ENCODE measurements at regions not wholly inside any gene's neighbourhood (a gene's known extent, or its start where the extent isn't known, plus 50 kb on each side); places are given as distances from the start of the nearest gene placed in this dataset.

GRCh38 chr6:93727447-93727846 lies 308.1 kb upstream of the EPHA7 start (continued):
- no peak for TF ChIP-seq MEF2A (IDR thresholded peaks at IDR 0.05; ENCODE audit: borderline replicate concordance, low read depth)

GRCh38 chr6:93721386-93722048 lies 302.2 kb upstream of the EPHA7 start:
- Histone ChIP-seq H3K9me2 (no peaks in the 10 kb centered on the region), H3F3A (replicated peaks; ENCODE audit: insufficient read depth) (no peaks in the 10 kb centered on the region), H4K20me1 (ENCODE audit: insufficient read depth) (no peaks in the 10 kb centered on the region), H3K9ac (no peak overlapping the region), H3K27me3 (ENCODE audit: insufficient read depth) (no peaks in the 10 kb centered on the region), H3K4me1 (ENCODE audit: control insufficient read depth in 1 of 2, insufficient read depth in 2 of 2, low read depth in 1 of 2, low read length in 1 of 2) (no peaks in the 10 kb centered on the region), H3K9me3 (no peaks in the 10 kb centered on the region), H3K4me2 (no peak overlapping the region), H3K79me2 (ENCODE audit: insufficient read depth) (no peaks in the 10 kb centered on the region), H2AFZ (ENCODE audit: low read depth) (no peak overlapping the region), H3K4me3 (ENCODE audit: low read depth in 2 of 2, low read length in 1 of 2) (no peak overlapping the region; a peak in 1 of 4 replicates), H3K27ac (ENCODE audit: low read depth in 2 of 2, low read length in 1 of 2) (no peak overlapping the region), H3K36me3 (replicated peaks in 1 of 2; ENCODE audit: control insufficient read depth in 1 of 2, insufficient read depth in 2 of 2, low read length in 1 of 2) (no peaks in the 10 kb centered on the region)
- no peak for DNase-seq
- WGBS (ENCODE audit: low lambda C conversion rate), result 32% methylated on average over 3 of the region's 3 CpGs
- ChIA-PET POLR2A (no interaction called here), CTCF (interaction anchor here (1.3 kb wide), 1 partner anchor 11 kb away, joined by 6 read pairs; no protein-coding TSS in a partner anchor)
- TF ChIP-seq CTCF (IDR thresholded peaks at IDR 0.05), result peak; percentile 47
- TF ChIP-seq SMC3 (IDR thresholded peaks at IDR 0.05; ENCODE audit: low read depth, low read length), result peak; percentile 43
- TF ChIP-seq RAD21 (IDR thresholded peaks at IDR 0.05; ENCODE audit: low read length), result peak; percentile 58
- no peak for TF ChIP-seq RFX5 (IDR thresholded peaks at IDR 0.05; ENCODE audit: low read length)

GRCh38 chr6:93713974-93714373 lies 294.6 kb upstream of the EPHA7 start:
- no peak for TF ChIP-seq TAF1 (IDR thresholded peaks at IDR 0.05; ENCODE audit: borderline replicate concordance, low read depth, low read length)
- no peak for TF ChIP-seq RAD21 (IDR thresholded peaks at IDR 0.05; ENCODE audit: low read length)
- no peak for TF ChIP-seq SMC3 (IDR thresholded peaks at IDR 0.05; ENCODE audit: low read depth, low read length)
- no peak for TF ChIP-seq YY1 (IDR thresholded peaks at IDR 0.05; ENCODE audit: low read depth)
- TF ChIP-seq, protein P1, sequence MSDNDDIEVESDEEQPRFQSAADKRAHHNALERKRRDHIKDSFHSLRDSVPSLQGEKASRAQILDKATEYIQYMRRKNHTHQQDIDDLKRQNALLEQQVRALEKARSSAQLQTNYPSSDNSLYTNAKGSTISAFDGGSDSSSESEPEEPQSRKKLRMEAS (IDR thresholded peaks at IDR 0.05; ENCODE audit: low read depth), result no peak
- TF ChIP-seq NRF1 (IDR thresholded peaks at IDR 0.05; ENCODE audit: low read depth, low read length), result no peak
- TF ChIP-seq RXRA (IDR thresholded peaks at IDR 0.05; ENCODE audit: borderline replicate concordance, low read depth), result no peak
- TF ChIP-seq PBX3 (IDR thresholded peaks at IDR 0.05), result no peak
- no peak for TF ChIP-seq GATA2 (CRISPR knock-in tag; IDR thresholded peaks at IDR 0.05)
- no peak for TF ChIP-seq GABPA (IDR thresholded peaks at IDR 0.05; ENCODE audit: low read depth)
- TF ChIP-seq ELF1 (IDR thresholded peaks at IDR 0.05), result no peak
- TF ChIP-seq EP300 (IDR thresholded peaks at IDR 0.05; ENCODE audit: borderline replicate concordance in 1 of 2, low read depth in 1 of 2, low read length in 1 of 2), result no peak
- no peak for TF ChIP-seq RCOR1 (IDR thresholded peaks at IDR 0.05; ENCODE audit: low read length)
- TF ChIP-seq TEAD4 (IDR thresholded peaks at IDR 0.05; ENCODE audit: borderline replicate concordance, insufficient read depth), result no peak
- TF ChIP-seq, protein P2, sequence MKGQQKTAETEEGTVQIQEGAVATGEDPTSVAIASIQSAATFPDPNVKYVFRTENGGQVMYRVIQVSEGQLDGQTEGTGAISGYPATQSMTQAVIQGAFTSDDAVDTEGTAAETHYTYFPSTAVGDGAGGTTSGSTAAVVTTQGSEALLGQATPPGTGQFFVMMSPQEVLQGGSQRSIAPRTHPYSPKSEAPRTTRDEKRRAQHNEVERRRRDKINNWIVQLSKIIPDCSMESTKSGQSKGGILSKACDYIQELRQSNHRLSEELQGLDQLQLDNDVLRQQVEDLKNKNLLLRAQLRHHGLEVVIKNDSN (IDR thresholded peaks at IDR 0.05; ENCODE audit: borderline replicate concordance, low read depth), result no peak
- TF ChIP-seq MXI1 (IDR thresholded peaks at IDR 0.05; ENCODE audit: low read depth, low read length), result no peak
- TF ChIP-seq FOXM1 (IDR thresholded peaks at IDR 0.05; ENCODE audit: low read depth), result no peak
- TF ChIP-seq, protein P3, sequence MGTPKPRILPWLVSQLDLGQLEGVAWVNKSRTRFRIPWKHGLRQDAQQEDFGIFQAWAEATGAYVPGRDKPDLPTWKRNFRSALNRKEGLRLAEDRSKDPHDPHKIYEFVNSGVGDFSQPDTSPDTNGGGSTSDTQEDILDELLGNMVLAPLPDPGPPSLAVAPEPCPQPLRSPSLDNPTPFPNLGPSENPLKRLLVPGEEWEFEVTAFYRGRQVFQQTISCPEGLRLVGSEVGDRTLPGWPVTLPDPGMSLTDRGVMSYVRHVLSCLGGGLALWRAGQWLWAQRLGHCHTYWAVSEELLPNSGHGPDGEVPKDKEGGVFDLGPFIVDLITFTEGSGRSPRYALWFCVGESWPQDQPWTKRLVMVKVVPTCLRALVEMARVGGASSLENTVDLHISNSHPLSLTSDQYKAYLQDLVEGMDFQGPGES (IDR thresholded peaks at IDR 0.05; ENCODE audit: low read depth, low read length), result no peak
- TF ChIP-seq TCF12 (IDR thresholded peaks at IDR 0.05), result no peak
- Histone ChIP-seq H3F3A (replicated peaks; ENCODE audit: insufficient read depth) (no peaks in the 10 kb centered on the region), H3K27me3 (ENCODE audit: insufficient read depth) (no peaks in the 10 kb centered on the region), H3K4me3 (ENCODE audit: low read depth in 2 of 2, low read length in 1 of 2) (no peak overlapping the region), H4K20me1 (ENCODE audit: insufficient read depth) (no peaks in the 10 kb centered on the region), H2AFZ (ENCODE audit: low read depth) (no peak overlapping the region), H3K27ac (ENCODE audit: low read depth in 2 of 2, low read length in 1 of 2) (no peak overlapping the region), H3K9me2 (0 out of 2 replicates have a peak, but pooled peaks cover 3% of the 10 kb centered on the region), H3K4me1 (ENCODE audit: control insufficient read depth in 1 of 2, insufficient read depth in 2 of 2, low read depth in 1 of 2, low read length in 1 of 2) (no peaks in the 10 kb centered on the region), H3K9ac (no peak overlapping the region), H3K9me3 (no peaks in the 10 kb centered on the region), H3K4me2 (no peak overlapping the region), H3K36me3 (replicated peaks in 1 of 2; ENCODE audit: control insufficient read depth in 1 of 2, insufficient read depth in 2 of 2, low read length in 1 of 2) (no peaks in the 10 kb centered on the region), H3K79me2 (ENCODE audit: insufficient read depth) (no peaks in the 10 kb centered on the region)
- DNase-seq, result no peak
- CTCF ChIA-PET, result no interaction called here
- POLR2A ChIA-PET, result no interaction called here

Measured in SK-N-SH (cell line).